ENCODE measurements at regions not wholly inside any gene's neighbourhood (a gene's known extent, or its start where the extent isn't known, plus 50 kb on each side); places are given as distances from the start of the nearest gene placed in this dataset.

- DNase-seq (ENCODE audit: low read depth, low spot score), result no peak
- H3K4me1 ChIP-seq (ENCODE audit: control insufficient read depth, extremely low read depth, insufficient read depth, low read length), result peaks cover 8% of the 10 kb centered on the region
- H3K9me3 ChIP-seq (ENCODE audit: control insufficient read depth, low read depth, low read length), result no peaks in the 10 kb centered on the region
- H3K79me2 ChIP-seq (ENCODE audit: control insufficient read depth, insufficient read depth, low read length), result no peaks in the 10 kb centered on the region
- peak overlapping the region; percentile 32 for H3K4me2 ChIP-seq (ENCODE audit: control insufficient read depth, extremely low read depth, insufficient read depth, low read depth, low read length)
- no peaks in the 10 kb centered on the region for H3K36me3 ChIP-seq (ENCODE audit: control insufficient read depth in 2 of 2, extremely low read depth in 1 of 2, insufficient read depth in 2 of 2, low read length in 2 of 2)
- H3K27ac ChIP-seq (ENCODE audit: control insufficient read depth, insufficient read depth, low read length), result no peak overlapping the region
- no peaks in the 10 kb centered on the region for H3K9me1 ChIP-seq (ENCODE audit: control insufficient read depth, extremely low read depth, insufficient read depth, low read length)
- H3K27me3 ChIP-seq (ENCODE audit: control insufficient read depth, extremely low read depth, insufficient read depth, low read length), result no peaks in the 10 kb centered on the region
- no peak overlapping the region for H2AFZ ChIP-seq (ENCODE audit: control insufficient read depth, low read length)
- H4K20me1 ChIP-seq (ENCODE audit: control insufficient read depth, extremely low read depth, insufficient read depth, low read length), result no peaks in the 10 kb centered on the region
- dilution Hi-C loops (cut with MboI; ENCODE audit: extremely low pct_ligation_motif_present, low sequenced_read_pairs), result no loop called here
- H3K9ac ChIP-seq (ENCODE audit: control insufficient read depth, extremely low read depth, insufficient read depth, low read length), result no peak overlapping the region
- FAIRE-seq, result peak; percentile 73
- TF ChIP-seq CTCF (optimal IDR thresholded peaks at IDR 0.05 in 1 of 3, IDR thresholded peaks at IDR 0.05 in 1 of 3, conservative IDR thresholded peaks at IDR 0.05 in 1 of 3; ENCODE audit: extremely low read depth in 1 of 3, insufficient read depth in 2 of 3, low read length in 3 of 3) (no peak), EZH2 (IDR thresholded peaks at IDR 0.05; ENCODE audit: low read length) (no peak)
- no peak overlapping the region for H3K4me3 ChIP-seq (ENCODE audit: control insufficient read depth in 2 of 3, extremely low read depth in 1 of 3, insufficient read depth in 2 of 3, low read depth in 1 of 3, low read length in 3 of 3)
Measured at GRCh38 chr7:121761399-121761798, 111.6 kb upstream of the PTPRZ1 start.

- Histone ChIP-seq H3K4me2 (ENCODE audit: control insufficient read depth, extremely low read depth, insufficient read depth, low read depth, low read length) (no peak overlapping the region), H3K36me3 (ENCODE audit: control insufficient read depth in 2 of 2, extremely low read depth in 1 of 2, insufficient read depth in 2 of 2, low read length in 2 of 2) (no peaks in the 10 kb centered on the region), H3K4me3 (ENCODE audit: control insufficient read depth in 2 of 3, extremely low read depth in 1 of 3, insufficient read depth in 2 of 3, low read depth in 1 of 3, low read length in 3 of 3) (no peak overlapping the region), H3K4me1 (ENCODE audit: control insufficient read depth, extremely low read depth, insufficient read depth, low read length) (peaks cover 1% of the 10 kb centered on the region), H3K9me1 (ENCODE audit: control insufficient read depth, extremely low read depth, insufficient read depth, low read length) (no peaks in the 10 kb centered on the region), H2AFZ (ENCODE audit: control insufficient read depth, low read length) (no peak overlapping the region), H3K9ac (ENCODE audit: control insufficient read depth, extremely low read depth, insufficient read depth, low read length) (no peak overlapping the region), H3K27ac (ENCODE audit: control insufficient read depth, insufficient read depth, low read length) (no peak overlapping the region), H4K20me1 (ENCODE audit: control insufficient read depth, extremely low read depth, insufficient read depth, low read length) (no peaks in the 10 kb centered on the region), H3K79me2 (ENCODE audit: control insufficient read depth, insufficient read depth, low read length) (no peaks in the 10 kb centered on the region), H3K27me3 (ENCODE audit: control insufficient read depth, extremely low read depth, insufficient read depth, low read length) (no peaks in the 10 kb centered on the region), H3K9me3 (ENCODE audit: control insufficient read depth, low read depth, low read length) (no peaks in the 10 kb centered on the region)
- dilution Hi-C loops (cut with MboI; ENCODE audit: extremely low pct_ligation_motif_present, low sequenced_read_pairs), result no loop called here
- no peak for DNase-seq (ENCODE audit: low read depth, low spot score)
- no peak for TF ChIP-seq CTCF (optimal IDR thresholded peaks at IDR 0.05 in 1 of 3, IDR thresholded peaks at IDR 0.05 in 1 of 3, conservative IDR thresholded peaks at IDR 0.05 in 1 of 3; ENCODE audit: extremely low read depth in 1 of 3, insufficient read depth in 2 of 3, low read length in 3 of 3)
- TF ChIP-seq EZH2 (IDR thresholded peaks at IDR 0.05; ENCODE audit: low read length), result no peak
- FAIRE-seq, result no peak
Measured at GRCh38 chr7:121755818-121756552, 117.0 kb upstream of the PTPRZ1 start.

All from keratinocyte (primary cell).